HS-27A (cell line): ENCODE measurements at regions not wholly inside any gene's neighbourhood (a gene's known extent, or its start where the extent isn't known, plus 50 kb on each side); places are given as distances from the start of the nearest gene placed in this dataset.
"Not testable (repeated sequence)": the region's sequence is repeated elsewhere in the genome, so short reads cannot be mapped to it uniquely, and the experiment has no call there.

ENCODE experiments used
- DNase-seq: peaks from one replicate; pipeline ENCODE4 v3.0.0-alpha.2; 2012; ENCODE audit warnings: low read depth, missing footprints

DNA sequence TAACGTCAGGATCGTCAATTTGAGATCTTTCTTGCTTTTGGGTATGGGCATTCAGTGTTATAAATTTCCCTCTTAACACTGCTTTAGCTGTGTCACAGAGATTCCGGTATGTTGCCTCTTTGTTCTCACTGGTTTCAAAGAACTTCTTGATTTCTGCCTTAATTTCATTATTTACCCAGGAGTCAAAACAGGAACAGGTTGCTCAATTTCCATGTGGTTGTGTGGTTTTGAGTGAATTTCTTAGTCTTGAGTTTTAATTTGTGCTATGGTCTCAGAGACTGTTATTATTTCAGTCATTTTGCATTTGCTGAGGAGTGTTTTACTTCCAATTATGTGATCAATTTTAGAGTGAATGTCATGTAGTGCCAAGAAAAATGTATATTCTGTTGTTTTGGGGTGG lies 153.1 kb downstream of the PCDH17 start:
- DNase-seq = no peak

DNA sequence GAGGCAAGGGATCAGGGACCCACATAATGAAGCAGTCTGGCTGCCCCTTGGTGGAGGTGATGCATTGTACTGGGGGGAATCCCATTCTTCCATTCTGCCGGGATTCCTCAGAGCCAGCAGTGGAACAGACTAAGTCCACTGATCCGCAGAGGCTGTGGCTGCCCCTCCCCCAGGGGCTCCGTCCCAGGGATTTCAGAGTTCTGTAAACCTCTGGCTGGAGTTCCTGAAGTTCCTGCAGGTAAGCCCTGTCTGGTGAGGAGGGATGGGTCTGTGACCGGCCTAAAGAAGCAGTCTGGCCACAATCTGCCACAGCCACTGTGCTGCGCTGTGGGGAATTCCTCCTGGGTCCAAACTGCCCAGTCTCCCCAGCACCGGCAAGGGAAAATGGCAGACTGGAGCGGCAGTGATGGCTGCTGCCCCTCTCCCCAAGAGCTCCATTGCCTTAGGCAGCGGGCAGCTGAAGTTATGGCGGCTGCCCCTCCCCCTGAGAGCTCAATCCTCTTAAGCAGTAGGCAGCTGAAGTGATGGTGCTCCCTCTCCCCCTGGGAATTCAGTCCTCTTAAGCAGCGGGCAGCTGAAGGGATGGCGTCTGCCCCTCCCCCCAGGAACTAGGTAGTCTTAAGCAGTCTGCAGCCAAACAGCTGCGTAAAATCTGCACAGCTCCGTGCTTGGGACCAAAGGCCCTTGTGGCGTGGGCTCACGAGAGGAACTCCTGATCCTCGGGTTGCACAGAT lies 155.7 kb downstream of the PCDH17 start:
- DNase-seq = no peak

DNA sequence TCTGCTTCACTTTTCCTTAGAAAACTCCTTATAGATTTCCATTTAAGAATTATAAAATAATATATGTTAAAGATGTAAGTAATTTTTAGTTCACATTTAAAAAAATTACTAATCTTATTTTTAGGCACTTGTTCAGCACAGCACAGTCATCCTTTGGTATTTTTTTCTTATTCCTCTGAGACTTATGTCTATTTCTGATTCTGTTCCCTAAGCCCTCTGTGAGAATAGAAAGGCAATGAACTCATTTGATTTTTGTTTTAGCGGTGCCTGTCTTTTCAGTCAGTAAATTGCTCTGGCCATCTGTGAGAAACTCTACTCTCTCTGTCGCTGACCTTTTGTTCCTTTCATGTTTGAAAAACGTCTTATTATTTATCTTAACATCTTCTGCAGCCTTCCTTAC lies 168.1 kb downstream of the PCDH17 start:
- no peak for DNase-seq

DNA sequence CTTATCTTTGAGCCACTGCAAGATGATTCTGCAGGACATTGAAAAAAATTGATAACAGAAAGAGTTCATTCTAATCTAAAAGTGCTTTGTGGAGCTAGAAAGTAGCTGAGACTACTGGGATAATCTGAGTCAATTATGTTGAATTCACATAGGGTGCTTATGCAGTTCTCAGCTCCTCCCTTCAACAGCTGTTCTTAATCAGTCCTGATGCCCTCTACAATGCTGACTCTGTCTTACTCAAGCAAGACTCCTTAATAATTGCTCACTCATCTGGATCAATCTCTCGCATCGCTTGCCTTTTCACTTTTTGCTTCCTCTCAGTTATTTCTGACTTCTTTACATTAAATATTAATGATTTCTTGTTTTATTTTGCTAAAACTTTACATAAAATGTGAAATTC lies 182.1 kb downstream of the PCDH17 start:
- no peak for DNase-seq

DNA sequence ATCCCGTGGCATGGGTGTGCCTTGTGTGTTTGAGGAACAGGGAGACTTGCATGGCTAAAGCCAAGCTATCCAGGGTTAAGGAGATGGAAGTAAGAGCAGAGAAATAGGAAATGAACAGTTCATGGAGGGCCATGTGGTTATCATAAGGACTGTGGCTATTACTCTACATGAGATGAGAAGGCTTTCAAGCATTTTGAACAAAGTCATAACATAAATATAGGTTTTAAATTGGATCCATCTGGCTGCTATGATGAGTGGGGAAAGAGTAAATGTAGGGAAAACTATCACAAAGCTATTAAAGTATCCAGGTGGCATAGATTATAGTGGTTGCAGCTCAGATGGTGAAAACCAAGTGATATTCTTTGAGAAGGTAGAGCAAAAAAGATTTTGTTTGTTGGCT lies 184.1 kb downstream of the PCDH17 start:
- no peak for DNase-seq

DNA sequence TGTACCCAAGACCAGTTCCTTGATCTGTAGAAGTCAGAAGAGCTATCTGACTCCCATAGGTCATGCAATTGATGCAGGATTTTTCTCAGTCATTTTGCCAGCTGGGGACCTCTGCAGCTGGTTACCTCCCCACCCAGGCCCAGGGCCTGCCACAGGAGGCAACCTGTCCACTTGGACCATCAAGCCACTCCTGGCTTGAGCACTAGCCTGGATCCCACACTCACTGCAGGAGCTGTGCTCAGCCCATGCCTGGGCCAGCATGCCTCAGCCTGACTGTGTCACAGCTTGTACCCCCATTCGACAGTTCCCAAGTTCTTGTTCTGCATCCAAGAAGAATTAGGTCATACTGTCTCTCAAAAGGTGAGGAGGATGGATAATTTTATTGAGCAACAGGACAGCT lies 189.4 kb downstream of the PCDH17 start:
- no peak for DNase-seq

DNA sequence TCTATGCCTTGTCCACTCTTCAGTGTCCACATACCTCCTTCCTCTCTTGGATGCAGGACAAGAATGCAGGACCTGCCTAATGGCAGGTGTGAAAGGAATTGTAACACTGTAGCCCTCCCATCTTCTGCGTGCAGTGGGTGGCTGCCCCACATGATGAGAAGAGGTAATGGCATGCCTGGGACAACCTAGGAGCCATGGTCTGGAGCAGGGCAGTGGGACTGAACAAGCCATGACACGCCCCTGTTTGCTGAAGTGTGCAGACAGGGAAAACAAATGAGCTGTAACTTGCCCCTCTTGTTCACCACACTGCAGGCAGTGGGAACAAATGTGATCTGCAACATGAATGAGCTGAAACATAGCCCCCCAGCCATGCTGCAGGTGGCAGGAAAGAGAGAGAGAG lies 192.2 kb downstream of the PCDH17 start:
- DNase-seq = no peak

DNA sequence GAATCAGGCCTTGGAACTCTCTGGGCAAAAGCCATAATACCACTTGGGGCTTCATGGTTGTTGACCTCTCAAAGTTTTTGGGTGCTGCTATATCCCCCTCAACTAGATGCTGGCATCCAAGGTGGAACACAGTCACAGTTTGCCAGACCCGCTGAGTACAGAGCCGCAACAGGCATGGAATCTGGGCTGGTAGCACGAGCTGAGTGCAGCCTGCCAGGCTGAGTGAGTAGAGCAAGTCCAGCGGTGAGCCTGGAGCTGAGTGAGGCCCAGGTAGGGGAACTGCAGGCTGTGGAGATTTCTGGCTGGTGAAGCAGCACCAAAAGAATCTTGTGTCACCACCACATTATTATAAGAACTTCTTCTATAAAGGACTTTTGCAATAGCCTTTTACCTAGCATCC lies 192.6 kb downstream of the PCDH17 start:
- DNase-seq = no peak

DNA sequence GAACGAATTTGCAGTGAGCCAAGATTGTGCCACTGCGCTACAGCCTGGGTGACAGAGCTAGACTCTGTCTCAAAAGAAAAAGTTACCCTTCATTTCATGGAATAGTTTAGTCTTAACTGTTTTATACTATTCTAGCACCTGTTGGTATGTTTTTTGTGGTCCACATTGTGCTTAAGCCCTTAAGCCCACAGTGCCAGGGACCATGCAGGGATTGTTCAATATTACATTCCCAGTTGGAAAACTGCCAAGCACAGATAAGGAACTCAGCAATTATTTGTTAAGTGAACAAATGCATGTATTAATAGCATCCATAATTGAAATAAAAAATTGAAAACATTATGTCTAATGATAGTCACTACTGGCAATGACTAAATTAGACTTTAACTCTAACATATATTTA lies 193.5 kb downstream of the PCDH17 start:
- DNase-seq = no peak

DNA sequence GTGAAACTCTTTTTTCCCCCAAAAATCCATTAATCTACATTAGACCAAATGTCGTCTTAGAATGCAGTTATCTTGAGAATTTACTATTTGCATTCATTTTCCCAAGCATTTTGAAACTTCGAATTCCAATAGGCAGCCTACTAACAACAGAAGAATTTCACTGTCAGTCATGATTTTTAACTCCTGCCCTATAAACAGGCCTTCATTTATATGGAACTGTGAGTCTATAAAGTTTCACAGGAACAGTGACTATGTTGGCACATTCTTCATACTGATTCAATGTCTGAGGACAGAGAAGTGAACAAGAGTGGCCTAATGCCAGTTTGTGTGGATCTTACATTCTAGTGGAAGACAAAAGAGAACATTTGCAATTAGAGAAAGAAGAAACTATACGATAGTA lies 198.0 kb downstream of the PCDH17 start:
- DNase-seq = no peak

DNA sequence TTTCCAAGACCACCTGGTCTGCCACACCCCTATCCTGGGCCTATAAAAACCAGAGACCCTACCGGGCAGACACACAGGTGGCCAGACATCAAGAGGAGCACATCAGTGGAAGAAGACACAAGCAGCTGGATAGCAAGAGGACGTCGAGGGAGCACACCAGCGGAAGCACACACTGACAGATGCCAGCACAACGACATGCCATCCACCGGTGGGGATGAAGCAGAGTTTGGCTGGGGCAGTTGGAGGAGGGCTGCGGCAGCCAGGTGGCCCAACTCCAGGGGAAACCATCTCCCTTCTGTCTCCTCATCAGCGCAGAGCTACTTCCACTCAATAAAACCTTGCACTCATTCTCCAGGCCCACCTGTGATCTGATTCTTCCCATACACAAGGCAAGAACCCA lies 200.6 kb downstream of the PCDH17 start:
- no peak for DNase-seq

DNA sequence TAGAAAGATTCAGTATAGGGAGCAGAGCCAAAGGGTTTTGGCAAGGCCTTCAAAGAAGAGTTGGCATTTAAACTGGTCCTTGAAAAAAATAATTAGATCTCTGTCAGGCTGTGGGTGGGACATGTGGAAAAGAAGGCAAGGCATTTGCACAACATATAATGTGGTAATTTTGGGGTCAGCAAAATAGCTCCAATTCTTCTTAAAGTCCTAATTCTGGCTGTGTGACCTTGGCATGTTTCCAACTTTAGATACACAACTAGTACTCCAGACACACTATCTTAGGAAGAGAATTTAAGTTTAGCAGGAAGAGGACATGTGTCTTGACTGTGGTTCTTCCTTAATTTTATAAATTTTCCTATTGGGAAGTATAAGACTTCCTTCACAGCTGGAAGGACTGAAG lies 206.3 kb downstream of the PCDH17 start:
- DNase-seq = no peak

DNA sequence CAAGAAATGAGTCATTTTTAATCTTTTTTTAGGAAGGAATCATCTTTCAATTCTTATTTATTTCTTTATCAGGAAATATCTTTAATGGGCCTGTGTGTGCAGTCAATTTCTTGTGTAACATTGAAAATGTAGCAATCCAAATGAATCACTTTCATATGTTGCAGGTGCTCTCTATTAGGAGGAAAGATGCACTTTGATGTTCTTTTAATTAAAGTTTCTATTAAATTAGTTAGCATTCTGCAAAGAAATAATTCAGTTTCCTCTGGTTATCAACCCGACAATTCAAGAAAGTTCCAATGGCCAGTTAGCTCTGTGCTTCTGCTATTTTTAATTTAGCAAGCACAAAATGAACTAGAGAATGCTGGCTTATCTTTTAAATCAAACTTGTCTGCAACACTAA lies 212.0 kb downstream of the PCDH17 start:
- no peak for DNase-seq

DNA sequence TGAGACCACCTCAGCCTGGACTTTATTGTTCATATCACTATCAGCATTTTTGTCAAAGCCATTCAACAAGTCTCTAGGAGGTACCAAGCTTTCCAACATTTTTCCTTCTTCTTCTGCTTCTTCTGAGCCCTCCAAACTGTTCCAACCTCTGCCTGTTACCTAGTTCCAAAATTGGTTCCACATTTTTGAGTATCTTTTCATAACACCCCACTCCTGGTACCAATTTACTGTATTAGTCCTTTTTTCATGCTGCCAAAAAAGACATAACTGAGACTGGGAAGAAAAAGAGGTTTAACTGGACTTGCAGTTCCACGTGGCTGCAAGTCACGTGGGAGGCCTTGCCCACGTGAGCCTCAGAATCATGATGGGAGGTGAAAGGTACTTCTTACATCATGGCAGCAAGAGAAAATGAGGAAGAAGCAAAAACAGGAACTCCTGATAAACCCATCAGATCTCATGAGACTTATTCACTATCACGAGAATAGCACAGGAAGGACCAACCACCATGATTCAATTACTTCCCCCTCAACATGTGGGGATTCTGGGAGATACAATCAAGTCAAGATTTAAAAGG lies 215.1 kb downstream of the PCDH17 start:
- DNase-seq = no peak

DNA sequence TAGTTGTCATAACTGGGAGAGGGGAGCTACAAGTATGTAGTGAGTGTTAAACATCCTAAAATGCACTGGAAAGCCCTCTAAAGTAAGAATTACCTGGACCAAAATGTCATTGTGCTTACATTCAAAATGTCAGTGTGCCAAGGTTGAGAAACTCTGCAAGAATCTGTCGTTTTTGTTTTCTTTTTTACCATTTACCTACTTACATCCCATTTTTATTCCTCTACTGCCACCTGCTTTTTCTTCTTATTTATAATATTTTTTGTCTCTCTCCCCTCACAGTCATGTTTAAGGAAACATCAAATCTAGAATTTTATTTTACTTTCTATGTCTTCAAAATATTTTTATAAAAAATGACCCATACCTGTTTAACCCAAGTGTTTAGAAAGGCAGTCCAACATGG lies 226.4 kb downstream of the PCDH17 start:
- no peak for DNase-seq

DNA sequence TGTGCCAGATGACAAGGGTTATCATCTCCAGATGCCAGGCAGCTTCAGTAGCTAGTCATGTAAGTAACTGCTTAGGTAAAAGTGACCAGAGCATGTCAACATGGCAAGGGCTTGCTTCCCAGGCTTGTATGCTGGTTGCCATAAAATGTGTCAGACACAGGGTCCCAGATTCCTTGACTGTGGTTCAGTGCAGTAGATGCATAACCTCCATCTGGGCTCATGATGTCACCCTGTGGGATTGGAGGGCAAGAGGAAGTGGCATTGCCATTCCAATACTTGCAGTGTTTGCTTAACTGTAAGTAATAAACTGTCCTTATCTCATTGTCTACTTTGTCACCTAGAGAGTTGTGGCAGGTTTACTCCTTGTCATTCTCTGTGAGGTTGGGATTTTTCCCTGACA lies 226.8 kb downstream of the PCDH17 start:
- no peak for DNase-seq

DNA sequence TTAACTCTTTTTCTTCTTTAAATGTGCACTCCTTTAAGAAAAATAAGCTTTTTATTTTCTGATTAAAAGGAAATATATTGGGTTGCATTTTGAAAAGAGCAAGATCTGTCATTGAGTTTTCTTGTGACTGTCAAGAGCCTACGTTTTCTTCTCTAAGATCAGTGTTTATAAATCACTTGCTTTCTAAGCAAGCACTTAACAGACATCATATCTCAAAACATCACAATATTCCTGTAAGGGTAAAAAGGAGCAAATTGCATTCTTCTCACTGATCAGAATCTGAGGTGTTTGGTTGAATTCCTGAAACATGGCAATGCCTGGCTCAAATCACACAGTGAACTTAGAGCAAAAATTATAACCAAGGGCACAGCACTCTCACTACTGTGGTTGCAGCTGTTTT lies 231.3 kb downstream of the PCDH17 start:
- DNase-seq = no peak

DNA sequence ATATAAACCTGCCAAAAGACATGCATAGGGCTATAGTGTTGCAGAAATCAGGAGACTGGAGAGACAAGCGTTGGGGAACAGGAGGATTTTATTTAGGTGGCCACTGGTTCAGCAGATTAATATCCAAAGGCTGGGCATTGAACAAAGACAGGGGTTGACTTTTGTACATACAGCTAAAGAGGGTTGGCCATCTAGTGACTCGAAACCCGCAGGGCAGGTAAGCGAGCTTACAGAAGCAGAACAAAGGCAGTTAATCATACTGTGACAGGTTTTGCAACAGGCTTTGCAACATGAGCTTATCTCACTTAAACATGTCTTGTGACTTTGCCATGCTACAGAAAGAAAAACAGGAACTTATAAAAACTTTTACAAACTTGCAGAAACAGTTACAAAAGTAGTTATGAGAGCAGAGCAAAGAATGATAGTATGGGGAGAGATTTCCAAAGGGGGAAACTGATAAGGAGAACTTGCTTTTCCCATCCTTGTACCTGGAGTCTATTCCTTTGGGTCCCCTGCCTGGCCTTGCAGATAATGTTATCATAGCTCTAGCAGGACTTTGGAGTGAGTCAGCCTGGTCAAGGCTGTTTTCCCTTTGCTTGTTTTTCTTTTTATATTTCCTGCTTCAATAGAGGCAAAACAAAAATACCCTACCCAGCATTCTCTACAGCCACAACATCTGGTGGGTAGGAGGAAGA lies 234.2 kb downstream of the PCDH17 start:
- DNase-seq = no peak

DNA sequence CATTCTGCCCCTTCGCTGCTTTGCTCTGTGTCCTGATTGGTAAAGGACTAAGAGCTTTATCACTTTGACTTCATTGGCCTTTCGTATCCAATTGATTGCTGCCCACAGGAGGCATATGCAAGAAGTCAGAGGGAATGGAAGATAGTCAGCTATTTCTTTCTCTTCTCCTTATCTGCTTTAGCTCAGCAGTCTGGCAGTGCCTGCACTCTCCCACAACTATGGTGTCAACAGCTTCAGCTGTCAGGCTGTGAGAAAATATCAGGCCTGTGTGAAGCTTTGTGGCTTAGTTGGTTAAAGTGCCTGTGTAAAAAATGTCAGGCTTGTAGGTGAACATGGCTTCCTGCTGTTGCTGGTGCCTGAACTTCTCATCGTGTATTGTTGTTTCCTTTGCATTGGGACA lies 243.0 kb downstream of the PCDH17 start:
- no peak for DNase-seq

DNA sequence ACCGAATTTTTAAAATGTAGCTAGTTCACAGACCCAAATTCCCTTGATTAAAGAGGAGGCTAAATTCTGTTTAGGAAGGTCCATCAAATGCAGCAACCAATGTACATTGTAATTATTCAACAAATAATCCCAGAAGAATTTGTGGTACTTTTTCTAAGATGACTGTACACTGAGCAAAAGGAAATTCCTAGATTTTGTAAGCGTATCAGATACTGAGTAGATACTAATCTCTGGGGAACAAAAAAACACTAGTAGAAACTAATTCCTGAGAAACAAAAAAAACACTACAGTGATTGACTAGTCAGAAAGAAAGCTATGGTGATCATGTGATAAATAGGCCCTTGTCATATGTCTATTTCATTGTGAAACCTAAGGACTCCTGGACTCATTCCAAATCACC lies 246.1 kb downstream of the PCDH17 start:
- no peak for DNase-seq

DNA sequence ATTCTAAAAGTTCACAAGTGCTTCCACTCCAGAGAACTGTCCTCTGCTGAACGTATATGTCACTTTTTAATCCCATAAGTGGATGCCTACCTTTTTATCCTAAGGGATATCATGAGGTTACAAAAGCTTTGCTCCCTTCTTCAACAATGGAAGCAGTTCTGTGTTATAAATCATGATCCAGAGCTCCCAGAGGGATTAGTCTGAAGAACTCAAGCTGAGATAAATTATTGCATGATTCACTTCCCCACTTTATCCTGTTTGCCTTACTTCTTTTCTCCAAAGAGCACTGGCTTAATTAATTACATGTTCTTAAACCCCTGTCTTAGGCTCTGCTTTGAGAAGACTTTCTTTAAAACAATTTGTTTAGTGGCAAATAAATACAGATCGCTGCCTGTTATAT lies 246.7 kb downstream of the PCDH17 start:
- no peak for DNase-seq

DNA sequence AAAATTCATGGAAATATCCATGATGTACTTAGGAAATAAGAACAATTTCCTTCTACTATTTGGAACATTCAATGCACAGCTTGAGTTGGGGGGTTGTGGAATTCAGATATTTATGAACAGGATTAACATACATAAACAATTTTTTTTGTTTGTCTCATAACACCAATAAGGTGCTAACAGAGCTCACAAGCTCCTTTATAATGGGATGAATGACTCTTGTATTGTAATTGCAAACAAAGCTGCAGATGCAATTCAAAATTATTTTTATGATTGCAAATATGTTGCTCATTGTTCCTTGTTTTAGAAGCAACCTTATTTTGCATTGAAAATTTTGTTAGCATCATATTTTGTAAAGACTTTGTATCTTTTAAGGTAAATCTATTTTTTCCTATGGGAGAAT lies 265.7 kb downstream of the PCDH17 start:
- no peak for DNase-seq

DNA sequence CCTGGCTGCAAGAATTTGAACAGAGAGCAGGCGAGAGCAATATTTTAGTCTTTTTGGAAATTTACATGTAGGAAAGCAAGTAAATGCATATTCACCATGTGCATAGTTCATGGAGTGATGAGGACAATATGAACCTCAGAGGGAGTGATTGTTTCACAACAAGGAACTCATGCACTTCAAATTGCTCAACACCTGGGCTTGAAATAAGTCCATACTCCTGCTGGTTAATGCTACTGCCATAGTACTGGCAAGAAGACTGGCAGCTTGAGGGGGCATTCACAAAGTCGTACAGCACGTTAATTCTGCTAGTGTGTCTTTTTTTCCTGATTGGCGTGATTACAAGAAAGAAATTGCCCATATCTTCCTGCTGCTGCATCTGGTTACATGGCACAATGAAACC lies 267.6 kb downstream of the PCDH17 start:
- DNase-seq = no peak

DNA sequence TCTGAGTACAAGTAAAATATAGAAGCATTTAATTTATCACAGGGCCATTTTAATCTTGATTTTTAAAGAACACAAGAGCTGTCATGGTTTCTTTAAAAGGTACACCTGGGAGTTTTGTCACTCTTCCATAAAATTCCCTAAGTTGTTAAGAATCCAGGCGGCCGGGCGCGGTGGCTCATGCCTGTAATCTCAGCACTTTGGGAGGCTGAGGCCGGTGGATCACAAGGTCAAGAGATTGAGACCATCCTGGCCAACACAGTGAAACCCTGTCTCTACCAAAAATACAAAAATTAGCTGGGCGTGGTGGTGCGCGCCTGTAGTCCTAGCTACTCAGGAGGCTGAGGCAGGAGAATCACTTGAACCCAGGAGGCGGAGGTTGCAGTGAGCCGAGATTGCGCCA lies 278.3 kb downstream of the PCDH17 start:
- DNase-seq = not testable (repeated sequence)
